ENCODE measurements at regions not wholly inside any gene's neighbourhood (a gene's known extent, or its start where the extent isn't known, plus 50 kb on each side); places are given as distances from the start of the nearest gene placed in this dataset.

DNA sequence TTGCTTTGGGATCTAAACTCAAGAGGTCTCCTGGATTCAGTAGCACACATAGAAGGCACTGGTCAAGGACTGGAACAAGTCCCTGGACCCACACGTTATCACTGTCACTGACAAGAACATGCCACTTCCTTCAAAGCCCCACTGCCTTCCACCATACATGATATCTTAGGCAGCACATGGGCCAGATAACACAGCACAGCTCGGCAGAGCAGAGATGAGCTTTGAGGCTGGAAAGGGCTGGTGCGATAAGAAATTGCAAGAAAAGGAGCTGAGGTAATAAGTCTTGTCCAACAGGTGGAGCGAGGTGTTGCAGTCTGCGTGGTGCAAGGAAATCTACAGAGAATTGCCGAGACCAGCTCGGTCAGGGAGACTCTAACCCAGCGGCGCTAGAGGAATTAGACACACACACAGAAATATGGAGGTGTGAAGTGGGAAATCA, 139.8 kb upstream of the CDK13 start (continued):
- TF ChIP-seq SIN3B (IDR thresholded peaks at IDR 0.05; ENCODE audit: low read depth) (no peak), HEY1 (CRISPR knock-in tag; IDR thresholded peaks at IDR 0.05; ENCODE audit: borderline replicate concordance) (no peak), POLR3G (IDR thresholded peaks at IDR 0.05; ENCODE audit: extremely low read depth, insufficient read length, insufficient replicate concordance) (no peak), PTBP1 (IDR thresholded peaks at IDR 0.05; ENCODE audit: low read depth, low read length) (no peak), CHCHD3 (CRISPR knock-in tag; IDR thresholded peaks at IDR 0.05) (no peak), CBX8 (IDR thresholded peaks at IDR 0.05; ENCODE audit: borderline replicate concordance, extremely low read depth, low read depth, low read length, poor library complexity, severe bottlenecking) (no peak), ARID2 (IDR thresholded peaks at IDR 0.05) (no peak), ZFP1 (CRISPR knock-in tag; IDR thresholded peaks at IDR 0.05) (no peak), KLF6 (CRISPR knock-in tag; IDR thresholded peaks at IDR 0.05; ENCODE audit: borderline replicate concordance) (no peak), SREBF2 (CRISPR knock-in tag; IDR thresholded peaks at IDR 0.05) (no peak), POLR2AphosphoS2 (IDR thresholded peaks at IDR 0.05; ENCODE audit: low read length) (no peak), NR2F6 (CRISPR knock-in tag; IDR thresholded peaks at IDR 0.05) (no peak), HOMEZ (CRISPR knock-in tag; IDR thresholded peaks at IDR 0.05) (no peak), THAP12 (CRISPR knock-in tag; IDR thresholded peaks at IDR 0.05) (no peak), SMARCA4 (IDR thresholded peaks at IDR 0.05) (peak; percentile 98), GTF2F1 (IDR thresholded peaks at IDR 0.05; ENCODE audit: low read depth, low read length) (no peak), MXI1 (IDR thresholded peaks at IDR 0.05; ENCODE audit: low read depth, low read length) (peak; percentile 78; the same call in 1 of the 2 replicates), HINFP (tag; conservative IDR thresholded peaks at IDR 0.05; ENCODE audit: low read depth) (no peak), ZBTB33 (CRISPR knock-in tag; IDR thresholded peaks at IDR 0.05) (peak; percentile 63)

Measured in K562 (cell line).